GM12874 (cell line): ENCODE measurements at regions not wholly inside any gene's neighbourhood (a gene's known extent, or its start where the extent isn't known, plus 50 kb on each side); places are given as distances from the start of the nearest gene placed in this dataset.

Experiments used
- CTCF ChIP-seq: IDR thresholded peaks from 2 replicates; pipeline ENCODE4 v1.5.1; 2011; ENCODE audit warnings: low read depth, mild to moderate bottlenecking, control low read depth, low read length, moderate library complexity; ENCODE audit not compliant: insufficient read depth

GRCh38 chr9:89793124-89793495, 188.3 kb downstream of the GADD45G start:
- TF ChIP-seq CTCF = no peak

GRCh38 chr9:89793551-89793950, 188.7 kb downstream of the GADD45G start:
- TF ChIP-seq CTCF = no peak

GRCh38 chr9:89794918-89795317, 190.1 kb downstream of the GADD45G start:
- no peak for TF ChIP-seq CTCF

- no peak for TF ChIP-seq CTCF
Measured at GRCh38 chr9:89795538-89796195, 190.9 kb downstream of the GADD45G start.

GRCh38 chr9:89796606-89797005, 191.8 kb downstream of the GADD45G start:
- TF ChIP-seq CTCF = no peak

- TF ChIP-seq CTCF = no peak
Measured at GRCh38 chr9:89797255-89797654, 192.4 kb downstream of the GADD45G start.

GRCh38 chr9:89797937-89798455, 193.2 kb downstream of the GADD45G start:
- TF ChIP-seq CTCF = no peak
